Osteocyte (in vitro differentiated cells): ENCODE measurements at regions not wholly inside any gene's neighbourhood (a gene's known extent, or its start where the extent isn't known, plus 50 kb on each side); places are given as distances from the start of the nearest gene placed in this dataset. TPM values are rescaled to one million over a fixed set of nuclear protein-coding genes. Genes with fewer than 3 reads are reported as not detected.

Source experiments
- microRNA-seq: library from miRNA; unstranded; fragments of <30 nt; microRNA quantifications from one replicate; pipeline ENCODE4 v1.1.0, GENCODE V29; 2020; ENCODE audit not compliant: unreplicated experiment

Small RNA genes in the stretch of these regions (microRNA-seq; reads per million reads assigned to microRNA genes)
- not detected for gene MIR1261
- gene MIR4490, result not detected
